Right lobe of liver (tissue), 6 donors: ENCODE measurements at regions not wholly inside any gene's neighbourhood (a gene's known extent, or its start where the extent isn't known, plus 50 kb on each side); places are given as distances from the start of the nearest gene placed in this dataset.

Experiments used
- ATAC-seq, 4 donors: fragments of 200-7000 bp; cut with Tn5 transposase; one replicate each; pipeline ENCODE4 v1.9.1; 2020; ENCODE audit warnings: mild to moderate bottlenecking in 4 of 4, moderate library complexity in 4 of 4
- DNase-seq, 3 donors: peaks; one replicate each; pipeline ENCODE4 v3.0.0-alpha.2; 2020
- H3K27ac ChIP-seq, 3 donors: fragments of 200-600 bp; one replicate each; pipeline ENCODE4 v1.8.0; 2022
- H3K27me3 ChIP-seq, 2 donors: fragments of 200-600 bp; one replicate each; pipeline ENCODE4 v1.8.0; 2022
- H3K36me3 ChIP-seq, 4 donors: fragments of 200-600 bp; sonication (generic) in 1 of 4; one replicate each; pipeline versions ENCODE4 v1.5.1 to v1.8.0; 2017 to 2022; ENCODE audit warnings: control low read depth in 1 of 4
- H3K4me1 ChIP-seq, 4 donors: fragments of 200-600 bp; sonication (generic) in 1 of 4; one replicate each; pipeline versions ENCODE4 v1.5.1 to v1.8.0; 2017 to 2022; ENCODE audit warnings: control low read depth in 1 of 4
- H3K4me3 ChIP-seq, 3 donors: fragments of 200-600 bp; one replicate each; pipeline ENCODE4 v1.8.0; 2022
- H3K9me3 ChIP-seq, 4 donors: fragments of 200-600 bp; sonication (generic) in 1 of 4; one replicate each; pipeline versions ENCODE4 v1.5.1 to v1.8.0; 2017 to 2022; ENCODE audit warnings: control low read depth in 1 of 4
- CTCF ChIP-seq, 4 donors: fragments of 200-600 bp in 3 of 4; fragments of 450-650 bp in 1 of 4; IDR thresholded peaks; one replicate each; pipeline versions ENCODE4 v1.5.1 to v1.8.0; 2016 to 2022; ENCODE audit warnings: antibody characterized with exemption in 4 of 4, mild to moderate bottlenecking in 2 of 4
- POLR2A ChIP-seq: fragments of 450-650 bp; IDR thresholded peaks from one replicate; pipeline ENCODE4 v1.6.1; 2017; ENCODE audit warnings: antibody characterized with exemption, mild to moderate bottlenecking
- WGBS: methylation state at CpG from one replicate; pipeline ENCODE4 v1.1.6; 2018; ENCODE audit warnings: low coverage, low lambda C conversion rate; ENCODE audit not compliant: insufficient coverage; ENCODE audit errors: missing lambda C conversion rate; 5-methylcytosine and 5-hydroxymethylcytosine counted together
- intact Hi-C, 2 donors: fragments of 100-400 bp; cut with DNase I; formaldehyde crosslinking; loops; one replicate each; pipeline versions ENCODE4 v1.11.2 to v1.14.1; 2022
- donor health status: DM: no; HTN: yes; CAD: no.
- donor health status: DM: no; HTN: no; CAD: no.
- donor health status: DM: no; HTN: no; CAD: no.
- donor health status: DM: no; HTN: yes; CAD: no.
- donor health status: DM: no; HTN: yes; CAD: no.

DNA sequence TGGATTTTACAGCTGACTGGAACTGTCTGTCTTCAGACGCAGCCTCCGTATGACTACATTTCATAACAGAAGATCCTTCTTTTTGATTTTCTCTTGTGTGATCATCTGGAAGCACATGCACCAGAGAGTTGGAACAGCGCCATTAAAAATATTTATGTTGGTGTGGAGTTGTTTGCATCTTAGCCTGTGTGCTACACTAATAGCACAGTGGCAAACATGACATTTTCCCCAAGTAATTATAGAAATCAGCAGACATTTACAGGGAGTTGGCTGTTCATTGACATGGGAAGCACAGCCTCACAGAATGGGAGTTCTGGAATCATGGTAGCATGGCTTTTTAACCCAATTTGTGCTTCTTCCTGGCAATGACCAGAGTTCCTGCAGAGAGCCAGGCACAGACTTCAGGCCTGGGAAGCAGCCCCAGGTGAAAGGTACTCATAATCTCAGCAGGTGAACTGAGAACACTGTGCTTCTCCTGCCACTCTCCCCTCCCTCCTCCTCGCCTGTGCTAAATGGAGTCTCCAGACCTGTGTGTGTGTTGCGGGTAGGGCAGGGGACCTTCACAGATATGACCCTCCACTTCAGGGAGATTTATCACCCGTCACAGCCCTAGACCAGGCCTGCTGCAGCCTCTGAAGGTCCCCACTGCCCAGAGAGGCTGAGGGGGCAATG is 82.8 kb upstream of the PLET1 start:
- Histone ChIP-seq H3K27ac (no peak overlapping the region), H3K27me3 (no peaks in the 10 kb centered on the region), H3K4me1 (no peaks in the 10 kb centered on the region), H3K9me3 (no peaks in the 10 kb centered on the region), H3K4me3 (no peak overlapping the region), H3K36me3 (no peaks in the 10 kb centered on the region)
- WGBS = 77% methylated on average over 3 of the region's 6 CpGs
- intact Hi-C loops = no loop called here
- no peak for ATAC-seq
- peak in 1 of 3 donors; percentile 31 for DNase-seq
- TF ChIP-seq POLR2A (no peak), CTCF (IDR thresholded peaks at IDR 0.05) (no peak)

DNA sequence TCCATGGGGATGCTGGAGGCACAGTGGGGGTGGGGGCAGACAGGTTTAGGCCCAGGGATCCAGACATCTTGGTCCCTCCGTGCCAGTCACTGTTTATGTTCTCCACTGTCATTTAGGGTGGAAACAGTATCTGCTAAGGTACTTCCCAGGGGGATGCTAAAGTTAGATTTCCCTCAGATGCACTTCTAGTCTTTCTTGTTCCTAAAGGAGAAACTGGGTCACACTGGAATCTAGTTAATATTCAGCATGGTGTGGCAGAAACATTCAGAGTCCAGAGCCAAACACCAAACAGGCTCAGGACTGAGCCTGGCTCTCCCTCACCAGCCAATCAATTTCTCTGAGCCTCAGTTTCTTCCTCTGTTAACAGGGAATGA is 83.4 kb upstream of the PLET1 start:
- no peaks in the 10 kb centered on the region for H3K9me3 ChIP-seq
- DNase-seq (no peak), ATAC-seq (no peak)
- no peaks in the 10 kb centered on the region for H3K27me3 ChIP-seq
- H3K4me1 ChIP-seq = no peaks in the 10 kb centered on the region
- H3K4me3 ChIP-seq = no peak overlapping the region
- WGBS = no CpG with 5 or more reads among the region's 1 CpG
- no peaks in the 10 kb centered on the region for H3K36me3 ChIP-seq
- TF ChIP-seq CTCF (IDR thresholded peaks at IDR 0.05) (no peak), POLR2A (no peak)
- H3K27ac ChIP-seq = no peak overlapping the region
- intact Hi-C loops = no loop called here

DNA sequence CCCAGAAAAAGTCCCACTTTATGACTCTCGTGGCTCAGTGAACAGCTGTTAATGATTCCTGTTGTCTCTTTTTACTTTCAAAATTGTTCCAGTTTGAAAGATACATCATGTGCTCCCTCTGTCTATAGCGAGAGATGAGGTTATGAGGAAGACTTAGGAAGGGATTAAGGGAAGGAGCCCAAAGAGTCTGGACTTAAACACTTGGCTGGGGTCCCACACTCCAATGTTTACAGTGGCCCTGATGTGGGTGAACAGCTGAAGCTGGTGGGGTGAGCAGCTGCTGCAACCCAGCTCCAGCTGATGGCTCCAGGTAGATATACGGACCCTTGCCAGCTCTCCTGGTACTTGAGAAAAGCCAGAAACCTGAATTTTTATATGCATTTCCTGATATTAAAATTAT is 84.5 kb upstream of the PLET1 start:
- H3K27ac ChIP-seq = no peak overlapping the region

DNA sequence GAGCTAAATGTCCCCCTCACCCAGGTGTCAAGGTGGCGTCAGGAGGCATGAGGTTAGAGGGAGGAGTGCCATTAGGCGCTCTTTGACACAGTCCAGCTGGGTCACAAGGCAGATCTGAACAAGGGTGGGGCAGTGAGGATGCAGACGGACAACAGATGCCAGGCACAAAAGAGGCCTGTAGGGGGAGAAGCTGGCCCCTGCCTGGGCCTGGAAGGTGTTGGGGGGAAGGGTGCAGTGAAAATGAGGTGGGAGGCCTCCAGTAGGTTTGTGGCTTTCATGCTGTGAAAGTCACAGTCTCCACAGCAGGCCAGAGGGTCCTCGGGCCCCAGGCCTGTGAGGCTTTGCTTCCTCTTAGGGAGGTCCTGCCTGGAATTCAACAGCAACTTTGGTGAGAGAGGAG is 85.0 kb upstream of the PLET1 start:
- H3K36me3 ChIP-seq = no peaks in the 10 kb centered on the region
- H3K27me3 ChIP-seq = no peaks in the 10 kb centered on the region
- H3K27ac ChIP-seq = no peak overlapping the region
- intact Hi-C loops = no loop called here
- no peak overlapping the region for H3K4me3 ChIP-seq
- DNase-seq (no peak), ATAC-seq (peak in 1 of 4 donors; percentile 7)
- WGBS = 88% methylated on average over 3 of the region's 4 CpGs
- no peaks in the 10 kb centered on the region for H3K9me3 ChIP-seq
- TF ChIP-seq POLR2A = no peak
- no peaks in the 10 kb centered on the region for H3K4me1 ChIP-seq

More for the DNA sequence above, 84.5 kb upstream of the PLET1 start:
- 81% methylated on average over 3 of the region's 3 CpGs for WGBS
- intact Hi-C loops = no loop called here
- Histone ChIP-seq H3K4me3 (no peak overlapping the region), H3K27me3 (no peaks in the 10 kb centered on the region), H3K36me3 (no peaks in the 10 kb centered on the region), H3K4me1 (no peaks in the 10 kb centered on the region), H3K9me3 (no peaks in the 10 kb centered on the region)
- TF ChIP-seq POLR2A (no peak), CTCF (IDR thresholded peaks at IDR 0.05) (no peak)
- ATAC-seq (no peak), DNase-seq (no peak)

DNA sequence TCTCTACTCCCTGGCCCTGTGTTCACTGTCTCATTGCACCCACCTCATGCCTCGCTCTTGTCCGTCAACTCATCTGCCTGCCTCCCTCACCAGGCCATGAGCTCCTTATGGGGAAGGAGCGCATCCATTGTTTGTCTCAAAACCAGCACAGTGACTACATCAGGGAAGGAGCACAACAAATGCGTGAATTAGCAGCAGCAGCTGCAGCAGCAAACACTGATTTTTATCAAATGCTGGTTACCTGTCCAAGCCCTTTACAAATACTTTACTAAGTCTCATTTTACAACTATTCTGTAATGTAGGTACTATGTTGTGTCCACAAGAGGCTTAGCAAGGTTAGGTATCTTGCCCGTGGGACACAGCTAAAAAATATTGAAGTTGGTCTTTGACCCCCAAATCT is 85.9 kb upstream of the PLET1 start:
- H3K27me3 ChIP-seq = no peaks in the 10 kb centered on the region
- DNase-seq (no peak), ATAC-seq (no peak)
- H3K36me3 ChIP-seq = no peaks in the 10 kb centered on the region
- TF ChIP-seq POLR2A (no peak), CTCF (IDR thresholded peaks at IDR 0.05) (no peak)
- H3K4me3 ChIP-seq = no peak overlapping the region
- H3K9me3 ChIP-seq = no peaks in the 10 kb centered on the region
- intact Hi-C loops = no loop called here
- 88% methylated on average over 5 of the region's 5 CpGs for WGBS
- no peak overlapping the region for H3K27ac ChIP-seq
- no peaks in the 10 kb centered on the region for H3K4me1 ChIP-seq
